RWPE2 (cell line): ENCODE measurements at regions not wholly inside any gene's neighbourhood (a gene's known extent, or its start where the extent isn't known, plus 50 kb on each side); places are given as distances from the start of the nearest gene placed in this dataset.
"Not testable (repeated sequence)": the region's sequence is repeated elsewhere in the genome, so short reads cannot be mapped to it uniquely, and the experiment has no call there.

Source experiments
- ATAC-seq: fragments of 200-7000 bp; cut with Tn5 transposase; 3 replicates; pipeline ENCODE4 v1.9.1; 2021; ENCODE audit warnings: low read depth
- DNase-seq: peaks from one replicate; pipeline ENCODE4 v3.0.0-alpha.2; 2020; ENCODE audit warnings: low spot score
- H3K27ac ChIP-seq: fragments of 450-650 bp; 2 replicates; pipeline ENCODE4 v1.5.1; 2017; ENCODE audit warnings: mild to moderate bottlenecking; ENCODE audit not compliant: poor library complexity, severe bottlenecking
- H3K27me3 ChIP-seq: fragments of 250-450 bp; sonication (Bioruptor Pico); 2 replicates; pipeline ENCODE4 v1.5.1; 2021; ENCODE audit warnings: mild to moderate bottlenecking, moderate library complexity; ENCODE audit not compliant: insufficient read depth, poor library complexity, severe bottlenecking
- H3K36me3 ChIP-seq: fragments of 250-450 bp; sonication (Bioruptor Pico); 2 replicates; pipeline ENCODE4 v1.5.1; 2020; ENCODE audit warnings: low read depth, mild to moderate bottlenecking, moderate library complexity
- H3K4me1 ChIP-seq: fragments of 250-450 bp; sonication (Bioruptor Pico); 2 replicates; pipeline ENCODE4 v1.5.1; 2021; ENCODE audit warnings: mild to moderate bottlenecking, moderate library complexity; ENCODE audit not compliant: insufficient read depth, poor library complexity, severe bottlenecking
- H3K4me3 ChIP-seq: fragments of 250-450 bp; sonication (Bioruptor Pico); 2 replicates; pipeline ENCODE4 v1.5.1; 2021; ENCODE audit warnings: mild to moderate bottlenecking, moderate library complexity; ENCODE audit not compliant: severe bottlenecking
- H3K9me3 ChIP-seq: fragments of 250-450 bp; sonication (Bioruptor Pico); 2 replicates; pipeline ENCODE4 v1.5.1; 2021; ENCODE audit warnings: mild to moderate bottlenecking, moderate library complexity; ENCODE audit not compliant: severe bottlenecking
- TF ChIP-seq, protein P1 (sequence below): fragments of 450-650 bp; IDR thresholded peaks from one replicate; pipeline ENCODE4 v1.5.1; 2017; ENCODE audit warnings: mild to moderate bottlenecking, moderate library complexity; ENCODE audit not compliant: poor library complexity, severe bottlenecking

DNA sequence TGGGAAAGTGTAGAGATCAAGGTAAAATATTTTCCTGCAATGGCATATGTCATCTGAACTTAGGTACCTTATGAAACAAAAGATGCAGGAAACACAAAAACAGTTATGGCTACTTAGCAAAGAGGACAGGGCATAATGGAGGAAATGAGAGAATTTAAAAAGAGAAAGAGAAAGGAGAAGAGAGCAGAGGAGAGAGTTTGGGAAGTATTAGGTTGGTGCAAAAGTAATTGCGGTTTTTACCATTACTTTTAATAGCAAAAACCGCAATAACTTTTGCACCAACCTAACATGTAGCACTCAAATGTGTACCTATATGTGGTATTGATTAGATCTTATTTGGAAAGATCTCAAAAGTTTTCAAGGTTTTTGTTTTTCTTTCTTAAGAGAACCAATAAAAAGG is 160.1 kb upstream of the ACTBL2 start:
- Histone ChIP-seq H3K9me3 (no peaks in the 10 kb centered on the region), H3K27ac (no peak overlapping the region), H3K4me3 (no peak overlapping the region), H3K36me3 (no peaks in the 10 kb centered on the region), H3K4me1 (no peaks in the 10 kb centered on the region), H3K27me3 (no peaks in the 10 kb centered on the region)
- no peak for DNase-seq
- TF ChIP-seq, protein P1, sequence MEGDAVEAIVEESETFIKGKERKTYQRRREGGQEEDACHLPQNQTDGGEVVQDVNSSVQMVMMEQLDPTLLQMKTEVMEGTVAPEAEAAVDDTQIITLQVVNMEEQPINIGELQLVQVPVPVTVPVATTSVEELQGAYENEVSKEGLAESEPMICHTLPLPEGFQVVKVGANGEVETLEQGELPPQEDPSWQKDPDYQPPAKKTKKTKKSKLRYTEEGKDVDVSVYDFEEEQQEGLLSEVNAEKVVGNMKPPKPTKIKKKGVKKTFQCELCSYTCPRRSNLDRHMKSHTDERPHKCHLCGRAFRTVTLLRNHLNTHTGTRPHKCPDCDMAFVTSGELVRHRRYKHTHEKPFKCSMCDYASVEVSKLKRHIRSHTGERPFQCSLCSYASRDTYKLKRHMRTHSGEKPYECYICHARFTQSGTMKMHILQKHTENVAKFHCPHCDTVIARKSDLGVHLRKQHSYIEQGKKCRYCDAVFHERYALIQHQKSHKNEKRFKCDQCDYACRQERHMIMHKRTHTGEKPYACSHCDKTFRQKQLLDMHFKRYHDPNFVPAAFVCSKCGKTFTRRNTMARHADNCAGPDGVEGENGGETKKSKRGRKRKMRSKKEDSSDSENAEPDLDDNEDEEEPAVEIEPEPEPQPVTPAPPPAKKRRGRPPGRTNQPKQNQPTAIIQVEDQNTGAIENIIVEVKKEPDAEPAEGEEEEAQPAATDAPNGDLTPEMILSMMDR = no peak
- ATAC-seq = no peak

DNA sequence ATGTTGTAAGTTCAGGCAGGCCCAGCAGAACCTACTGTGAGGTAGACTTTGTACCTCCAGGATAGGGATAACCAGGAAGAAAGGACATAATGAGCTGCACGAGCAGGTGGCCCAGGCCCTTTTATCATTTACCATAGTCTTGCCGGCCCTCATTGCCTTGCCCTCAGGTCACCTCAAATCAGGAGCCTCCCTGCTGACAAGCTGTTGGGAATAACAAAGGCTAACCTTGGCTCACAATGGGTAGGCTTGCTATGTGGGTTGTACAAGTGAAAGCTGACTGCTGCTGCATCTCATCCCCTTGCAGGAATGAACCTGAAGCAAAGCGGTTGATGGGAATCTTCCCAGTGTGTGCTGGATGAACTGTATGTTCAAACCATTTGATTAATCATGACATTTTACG is 159.5 kb upstream of the ACTBL2 start:
- no peak for ATAC-seq
- Histone ChIP-seq H3K4me3 (no peak overlapping the region), H3K27ac (no peak overlapping the region), H3K4me1 (no peaks in the 10 kb centered on the region), H3K9me3 (no peaks in the 10 kb centered on the region), H3K27me3 (no peaks in the 10 kb centered on the region), H3K36me3 (no peaks in the 10 kb centered on the region)
- no peak for DNase-seq
- TF ChIP-seq, protein P1 = no peak

DNA sequence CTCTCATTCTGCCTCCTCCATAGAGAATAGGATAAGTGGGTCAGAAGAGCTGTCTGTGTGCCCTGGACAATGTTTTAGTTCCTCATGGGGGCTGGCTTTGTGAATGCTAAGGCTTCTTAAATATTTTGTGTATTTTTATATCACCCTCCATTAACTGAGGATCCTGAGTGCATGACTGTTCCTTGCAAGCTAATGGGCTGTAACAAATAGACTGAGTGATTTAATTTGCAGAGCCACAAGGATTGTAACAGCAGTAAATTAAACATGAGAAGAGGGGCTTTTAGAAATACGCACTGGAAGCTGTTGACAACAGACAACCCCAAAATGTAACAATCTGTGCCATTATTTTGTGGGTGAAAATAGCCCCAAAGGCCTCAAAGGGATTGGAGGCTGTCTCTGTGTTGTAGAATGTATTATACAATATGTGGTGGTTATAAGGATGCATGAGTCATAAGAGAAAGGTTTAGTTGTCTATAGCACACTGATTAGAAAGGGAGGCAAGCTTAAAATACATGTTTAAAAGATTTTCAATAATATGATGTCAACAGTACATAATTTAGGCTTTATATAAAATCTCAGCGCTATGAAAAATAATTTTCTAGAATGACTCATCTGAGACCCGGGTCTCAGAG is 152.7 kb upstream of the ACTBL2 start:
- Histone ChIP-seq H3K27me3 (no peaks in the 10 kb centered on the region), H3K4me1 (no peaks in the 10 kb centered on the region), H3K36me3 (no peaks in the 10 kb centered on the region), H3K9me3 (no peaks in the 10 kb centered on the region), H3K27ac (no peak overlapping the region), H3K4me3 (no peak overlapping the region)
- no peak for ATAC-seq
- no peak for DNase-seq
- TF ChIP-seq, protein P1 = no peak

DNA sequence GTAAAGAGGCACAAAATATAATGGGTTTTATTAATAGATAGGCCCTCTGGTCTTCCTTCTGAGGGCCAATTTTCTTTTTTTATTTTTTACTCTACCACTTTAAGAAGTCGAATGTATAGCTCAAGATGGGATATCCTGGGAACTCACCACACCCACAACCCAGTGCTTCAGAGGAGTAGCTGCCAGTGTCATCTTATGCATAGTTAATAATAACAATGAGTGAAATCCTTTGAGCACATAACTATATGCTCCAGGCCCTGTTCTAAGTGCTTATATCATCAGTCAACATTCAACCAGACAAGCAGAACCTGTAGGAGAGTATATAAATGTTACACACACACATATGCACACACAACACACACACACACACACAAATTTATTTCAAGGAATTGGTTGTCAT is 150.3 kb upstream of the ACTBL2 start:
- TF ChIP-seq, protein P1 = no peak
- no peak overlapping the region for H3K27ac ChIP-seq
- no peaks in the 10 kb centered on the region for H3K4me1 ChIP-seq
- no peaks in the 10 kb centered on the region for H3K9me3 ChIP-seq
- H3K27me3 ChIP-seq = no peaks in the 10 kb centered on the region
- DNase-seq (no peak), ATAC-seq (no peak)
- H3K4me3 ChIP-seq = no peak overlapping the region
- H3K36me3 ChIP-seq = no peaks in the 10 kb centered on the region

DNA sequence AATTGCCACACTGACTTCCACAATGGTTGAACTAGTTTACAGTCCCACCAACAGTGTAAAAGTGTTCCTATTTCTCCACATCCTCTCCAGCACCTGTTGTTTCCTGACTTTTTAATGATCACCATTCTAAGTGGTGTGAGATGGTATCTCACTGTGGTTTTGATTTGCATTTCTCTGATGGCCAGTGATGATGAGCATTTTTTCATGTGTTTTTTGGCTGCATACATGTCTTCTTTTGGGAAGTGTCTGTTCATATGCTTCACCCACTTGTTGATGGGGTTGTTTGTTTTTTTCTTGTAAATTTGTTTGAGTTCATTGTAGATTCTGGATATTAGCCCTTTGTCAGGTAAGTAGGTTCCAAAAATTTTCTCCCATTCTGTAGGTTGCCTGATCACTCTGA is 148.5 kb upstream of the ACTBL2 start:
- H3K9me3 ChIP-seq, H3K4me3 ChIP-seq, ATAC-seq, H3K27ac ChIP-seq, DNase-seq, H3K27me3 ChIP-seq, H3K36me3 ChIP-seq, H3K4me1 ChIP-seq: not testable (repeated sequence)
